Iris pigment epithelial cell (primary cell): ENCODE measurements at regions not wholly inside any gene's neighbourhood (a gene's known extent, or its start where the extent isn't known, plus 50 kb on each side); places are given as distances from the start of the nearest gene placed in this dataset.
"Not testable (repeated sequence)": the region's sequence is repeated elsewhere in the genome, so short reads cannot be mapped to it uniquely, and the experiment has no call there.

ENCODE experiments used
- DNase-seq: peaks from one replicate; pipeline ENCODE4 v3.0.0-alpha.2; 2011; ENCODE audit warnings: low read depth

GRCh38 chr17:68780596-68780995 lies 174.6 kb downstream of the ABCA8 start:
- DNase-seq = no peak

GRCh38 chr17:68778726-68779125 lies 176.5 kb downstream of the ABCA8 start:
- DNase-seq = no peak

- no peak for DNase-seq
Observed at GRCh38 chr17:68777856-68778694, 176.9 kb upstream of the FAM20A start.

- peak; percentile 75 for DNase-seq
Observed at GRCh38 chr17:68777243-68777855, 176.2 kb upstream of the FAM20A start.

GRCh38 chr17:68776451-68776850 lies 175.3 kb upstream of the FAM20A start:
- DNase-seq = peak; percentile 54

GRCh38 chr17:68775969-68776368 lies 174.8 kb upstream of the FAM20A start:
- no peak for DNase-seq

- peak; percentile 41 for DNase-seq
Observed at GRCh38 chr17:68775318-68775717, 174.2 kb upstream of the FAM20A start.

GRCh38 chr17:68771867-68772515 lies 170.8 kb upstream of the FAM20A start:
- peak; percentile 84 for DNase-seq

- DNase-seq = no peak
Observed at GRCh38 chr17:68768804-68769203, 167.6 kb upstream of the FAM20A start.

- DNase-seq = no peak
Observed at GRCh38 chr17:68766640-68767039, 165.5 kb upstream of the FAM20A start.

- DNase-seq = peak; percentile 69
Observed at GRCh38 chr17:68763562-68763961, 162.4 kb upstream of the FAM20A start.

- no peak for DNase-seq
Observed at GRCh38 chr17:68762911-68763310, 161.7 kb upstream of the FAM20A start.

- DNase-seq = no peak
Observed at GRCh38 chr17:68760141-68760475, 158.9 kb upstream of the FAM20A start.

- DNase-seq = peak; percentile 94
Observed at GRCh38 chr17:68759343-68760140, 158.4 kb upstream of the FAM20A start.

- no peak for DNase-seq
Observed at GRCh38 chr17:68759002-68759342, 157.8 kb upstream of the FAM20A start.

- not testable (repeated sequence) for DNase-seq
Observed at GRCh38 chr17:68757866-68758757, 156.9 kb upstream of the FAM20A start.

GRCh38 chr17:68753985-68754769 lies 153.0 kb upstream of the FAM20A start:
- DNase-seq = no peak

GRCh38 chr17:68750208-68750562 lies 149.0 kb upstream of the FAM20A start:
- DNase-seq = no peak

- peak; percentile 28 for DNase-seq
Observed at GRCh38 chr17:68749349-68750207, 148.4 kb upstream of the FAM20A start.

GRCh38 chr17:68748381-68748780 lies 147.2 kb upstream of the FAM20A start:
- DNase-seq = no peak
